ENCODE measurements at regions not wholly inside any gene's neighbourhood (a gene's known extent, or its start where the extent isn't known, plus 50 kb on each side); places are given as distances from the start of the nearest gene placed in this dataset.

DNA sequence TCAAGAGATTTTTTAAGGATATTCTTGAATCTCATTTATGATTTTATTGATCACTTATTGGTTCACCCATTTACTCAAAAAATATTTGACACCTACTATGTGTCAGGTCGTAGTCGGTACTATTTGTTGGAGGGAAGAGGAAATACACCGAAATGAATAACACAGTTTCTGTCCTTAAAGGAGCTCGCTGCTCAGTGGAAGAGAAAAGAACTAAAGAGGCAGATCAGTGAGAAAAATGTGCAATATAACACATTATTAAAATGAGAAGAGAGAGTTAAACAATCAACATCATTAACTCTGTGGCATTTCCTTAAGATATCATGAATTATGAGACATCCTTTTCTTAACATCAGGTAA is 56.1 kb upstream of the ADAMTS9 start (continued):
- TF ChIP-seq JUN (CRISPR knock-in tag; IDR thresholded peaks at IDR 0.05) (no peak), ZBTB43 (CRISPR knock-in tag; IDR thresholded peaks at IDR 0.05) (no peak), ZSCAN18 (CRISPR knock-in tag; IDR thresholded peaks at IDR 0.05) (no peak), GTF2I (CRISPR knock-in tag; conservative IDR thresholded peaks at IDR 0.05) (no peak), AFF4 (CRISPR knock-in tag; IDR thresholded peaks at IDR 0.05; ENCODE audit: borderline replicate concordance) (no peak), FOXJ3 (CRISPR knock-in tag; IDR thresholded peaks at IDR 0.05; ENCODE audit: borderline replicate concordance) (no peak), JAZF1 (CRISPR knock-in tag; IDR thresholded peaks at IDR 0.05) (no peak)
- TF ChIP-seq, protein P1, sequence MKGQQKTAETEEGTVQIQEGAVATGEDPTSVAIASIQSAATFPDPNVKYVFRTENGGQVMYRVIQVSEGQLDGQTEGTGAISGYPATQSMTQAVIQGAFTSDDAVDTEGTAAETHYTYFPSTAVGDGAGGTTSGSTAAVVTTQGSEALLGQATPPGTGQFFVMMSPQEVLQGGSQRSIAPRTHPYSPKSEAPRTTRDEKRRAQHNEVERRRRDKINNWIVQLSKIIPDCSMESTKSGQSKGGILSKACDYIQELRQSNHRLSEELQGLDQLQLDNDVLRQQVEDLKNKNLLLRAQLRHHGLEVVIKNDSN (CRISPR knock-in tag; IDR thresholded peaks at IDR 0.05): no peak

GRCh38 chr3:64743156-64743886 is 55.5 kb upstream of the ADAMTS9 start:
- DNase-seq (ENCODE audit: low spot score): no peak
- no peaks in the 10 kb centered on the region for H3K36me3 Mint-ChIP-seq
- no peak for ATAC-seq
- H3K4me1 Mint-ChIP-seq: peaks cover 48% of the 10 kb centered on the region
- ChIA-PET CTCF (interaction anchor here (0.8 to 3.0 kb wide), 2 partner anchors 213 to 427 kb away, joined by 3 to 8 read pairs; no protein-coding TSS in a partner anchor), POLR2A (no interaction called here)
- TF ChIP-seq ATF3 (CRISPR knock-in tag; conservative IDR thresholded peaks at IDR 0.05): no peak
- H3K4me3 Mint-ChIP-seq: no peak overlapping the region
- H3K27me3 Mint-ChIP-seq (ENCODE audit: low read depth): no peaks in the 10 kb centered on the region
- H3K9me3 Mint-ChIP-seq: no peaks in the 10 kb centered on the region
- H3K27ac Mint-ChIP-seq: no peak overlapping the region

DNA sequence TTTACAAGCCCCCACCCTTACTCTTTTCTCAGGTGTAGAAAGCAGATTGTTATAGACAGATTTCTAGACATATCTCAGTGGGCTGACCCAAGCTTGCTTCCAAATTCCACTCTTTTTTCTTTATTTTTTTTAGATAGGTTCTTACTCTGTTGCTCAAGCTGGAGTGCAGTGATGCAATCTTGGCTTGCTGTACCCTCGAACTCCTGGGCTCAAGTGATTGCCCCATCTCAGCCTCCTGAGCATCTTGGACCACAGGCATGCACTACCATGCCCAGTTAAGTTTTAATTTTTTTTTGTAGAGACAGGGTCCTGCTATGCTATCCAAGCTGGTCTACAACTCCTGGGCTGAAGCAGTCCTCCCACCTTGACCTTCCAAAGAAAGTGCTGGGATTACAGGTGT is 53.5 kb upstream of the ADAMTS9 start:
- ATAC-seq: no peak
- H3K4me1 Mint-ChIP-seq: peaks cover 30% of the 10 kb centered on the region
- CTCF ChIA-PET: interaction anchor here (0.5 kb wide), 1 partner anchor 9 kb away, joined by 3 read pairs; no protein-coding TSS in a partner anchor
- H3K9me3 Mint-ChIP-seq: no peaks in the 10 kb centered on the region
- TF ChIP-seq, protein P2, sequence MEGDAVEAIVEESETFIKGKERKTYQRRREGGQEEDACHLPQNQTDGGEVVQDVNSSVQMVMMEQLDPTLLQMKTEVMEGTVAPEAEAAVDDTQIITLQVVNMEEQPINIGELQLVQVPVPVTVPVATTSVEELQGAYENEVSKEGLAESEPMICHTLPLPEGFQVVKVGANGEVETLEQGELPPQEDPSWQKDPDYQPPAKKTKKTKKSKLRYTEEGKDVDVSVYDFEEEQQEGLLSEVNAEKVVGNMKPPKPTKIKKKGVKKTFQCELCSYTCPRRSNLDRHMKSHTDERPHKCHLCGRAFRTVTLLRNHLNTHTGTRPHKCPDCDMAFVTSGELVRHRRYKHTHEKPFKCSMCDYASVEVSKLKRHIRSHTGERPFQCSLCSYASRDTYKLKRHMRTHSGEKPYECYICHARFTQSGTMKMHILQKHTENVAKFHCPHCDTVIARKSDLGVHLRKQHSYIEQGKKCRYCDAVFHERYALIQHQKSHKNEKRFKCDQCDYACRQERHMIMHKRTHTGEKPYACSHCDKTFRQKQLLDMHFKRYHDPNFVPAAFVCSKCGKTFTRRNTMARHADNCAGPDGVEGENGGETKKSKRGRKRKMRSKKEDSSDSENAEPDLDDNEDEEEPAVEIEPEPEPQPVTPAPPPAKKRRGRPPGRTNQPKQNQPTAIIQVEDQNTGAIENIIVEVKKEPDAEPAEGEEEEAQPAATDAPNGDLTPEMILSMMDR (IDR thresholded peaks at IDR 0.05): no peak
- no peaks in the 10 kb centered on the region for H3K27me3 Mint-ChIP-seq (ENCODE audit: low read depth)
- no peak overlapping the region for H3K27ac Mint-ChIP-seq
- H3K36me3 Mint-ChIP-seq: no peaks in the 10 kb centered on the region
- POLR2A ChIA-PET: no interaction called here
- H3K4me3 Mint-ChIP-seq: no peak overlapping the region
- no peak for DNase-seq (ENCODE audit: low spot score)

All from WTC11 (cell line).